ENCODE measurements at regions not wholly inside any gene's neighbourhood (a gene's known extent, or its start where the extent isn't known, plus 50 kb on each side); places are given as distances from the start of the nearest gene placed in this dataset.
"Not testable (repeated sequence)": the region's sequence is repeated elsewhere in the genome, so short reads cannot be mapped to it uniquely, and the experiment has no call there.

GRCh38 chr3:74839566-74839965, 225.1 kb upstream of the CNTN3 start:
- DNase-seq (ENCODE audit: low read depth, low spot score) = no peak
- no peaks in the 10 kb centered on the region for H3K9me3 Mint-ChIP-seq
- TF ChIP-seq, protein P1, sequence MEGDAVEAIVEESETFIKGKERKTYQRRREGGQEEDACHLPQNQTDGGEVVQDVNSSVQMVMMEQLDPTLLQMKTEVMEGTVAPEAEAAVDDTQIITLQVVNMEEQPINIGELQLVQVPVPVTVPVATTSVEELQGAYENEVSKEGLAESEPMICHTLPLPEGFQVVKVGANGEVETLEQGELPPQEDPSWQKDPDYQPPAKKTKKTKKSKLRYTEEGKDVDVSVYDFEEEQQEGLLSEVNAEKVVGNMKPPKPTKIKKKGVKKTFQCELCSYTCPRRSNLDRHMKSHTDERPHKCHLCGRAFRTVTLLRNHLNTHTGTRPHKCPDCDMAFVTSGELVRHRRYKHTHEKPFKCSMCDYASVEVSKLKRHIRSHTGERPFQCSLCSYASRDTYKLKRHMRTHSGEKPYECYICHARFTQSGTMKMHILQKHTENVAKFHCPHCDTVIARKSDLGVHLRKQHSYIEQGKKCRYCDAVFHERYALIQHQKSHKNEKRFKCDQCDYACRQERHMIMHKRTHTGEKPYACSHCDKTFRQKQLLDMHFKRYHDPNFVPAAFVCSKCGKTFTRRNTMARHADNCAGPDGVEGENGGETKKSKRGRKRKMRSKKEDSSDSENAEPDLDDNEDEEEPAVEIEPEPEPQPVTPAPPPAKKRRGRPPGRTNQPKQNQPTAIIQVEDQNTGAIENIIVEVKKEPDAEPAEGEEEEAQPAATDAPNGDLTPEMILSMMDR (conservative IDR thresholded peaks at IDR 0.05) = no peak
- no peaks in the 10 kb centered on the region for H3K27me3 Mint-ChIP-seq (ENCODE audit: low read depth)
- no peak overlapping the region for H3K27ac Mint-ChIP-seq (ENCODE audit: unreplicated experiment)
- H3K4me1 Mint-ChIP-seq = peaks cover 17% of the 10 kb centered on the region
- no peak overlapping the region for H3K4me3 Mint-ChIP-seq
- H3K36me3 Mint-ChIP-seq (ENCODE audit: low read depth) = no peaks in the 10 kb centered on the region

GRCh38 chr3:74832925-74833324, 218.5 kb upstream of the CNTN3 start:
- Mint-ChIP-seq H3K4me1 (peaks cover 9% of the 10 kb centered on the region), H3K9me3 (no peaks in the 10 kb centered on the region), H3K4me3 (no peak overlapping the region), H3K36me3 (ENCODE audit: low read depth) (no peaks in the 10 kb centered on the region), H3K27ac (ENCODE audit: unreplicated experiment) (no peak overlapping the region), H3K27me3 (ENCODE audit: low read depth) (no peaks in the 10 kb centered on the region)
- DNase-seq (ENCODE audit: low read depth, low spot score) = no peak
- TF ChIP-seq, protein P1 (conservative IDR thresholded peaks at IDR 0.05) = no peak

GRCh38 chr3:74830845-74831244, 216.4 kb upstream of the CNTN3 start:
- H3K36me3 Mint-ChIP-seq (ENCODE audit: low read depth); DNase-seq (ENCODE audit: low read depth, low spot score); H3K27me3 Mint-ChIP-seq (ENCODE audit: low read depth); H3K4me1 Mint-ChIP-seq; H3K9me3 Mint-ChIP-seq; H3K4me3 Mint-ChIP-seq: not testable (repeated sequence)
- H3K27ac Mint-ChIP-seq (ENCODE audit: unreplicated experiment) = peak overlapping the region; percentile 93

DNA sequence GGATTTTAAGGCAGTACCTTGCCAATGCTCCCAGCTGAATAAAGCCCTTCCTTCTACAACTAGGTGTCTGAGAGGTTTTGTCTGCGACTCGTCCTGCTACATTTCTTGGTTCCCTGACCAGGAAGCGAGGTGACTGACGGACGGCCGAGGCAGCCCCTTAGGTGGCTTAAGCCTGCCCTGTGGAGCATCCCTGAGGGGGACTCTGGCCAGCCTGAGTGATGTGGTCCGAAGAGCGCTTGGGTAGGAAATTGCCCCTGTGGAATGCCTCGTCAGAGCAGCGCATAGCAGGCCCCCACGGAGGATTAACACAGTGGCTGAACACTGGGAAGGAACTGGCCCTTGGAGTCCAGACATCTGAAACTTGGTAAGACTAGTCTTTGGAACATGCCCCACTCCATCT, 210.9 kb upstream of the CNTN3 start:
- H3K4me1 Mint-ChIP-seq; H3K9me3 Mint-ChIP-seq; DNase-seq (ENCODE audit: low read depth, low spot score); H3K27ac Mint-ChIP-seq (ENCODE audit: unreplicated experiment); H3K4me3 Mint-ChIP-seq; H3K36me3 Mint-ChIP-seq (ENCODE audit: low read depth); H3K27me3 Mint-ChIP-seq (ENCODE audit: low read depth): not testable (repeated sequence)

- TF ChIP-seq, protein P1 (conservative IDR thresholded peaks at IDR 0.05) = no peak
- DNase-seq (ENCODE audit: low read depth, low spot score) = no peak
- H3K9me3 Mint-ChIP-seq = peaks cover 13% of the 10 kb centered on the region
- no peak overlapping the region for H3K4me3 Mint-ChIP-seq
- H3K4me1 Mint-ChIP-seq = no peaks in the 10 kb centered on the region
- no peaks in the 10 kb centered on the region for H3K27me3 Mint-ChIP-seq (ENCODE audit: low read depth)
- peak overlapping the region; percentile 6 for H3K27ac Mint-ChIP-seq (ENCODE audit: unreplicated experiment)
- peaks cover 4% of the 10 kb centered on the region for H3K36me3 Mint-ChIP-seq (ENCODE audit: low read depth)
Measured at GRCh38 chr3:74824366-74824765, 209.9 kb upstream of the CNTN3 start.

GRCh38 chr3:74814181-74814580, 199.7 kb upstream of the CNTN3 start:
- H3K27me3 Mint-ChIP-seq (ENCODE audit: low read depth) = no peaks in the 10 kb centered on the region
- TF ChIP-seq, protein P1 (conservative IDR thresholded peaks at IDR 0.05) = no peak
- peaks cover 2% of the 10 kb centered on the region for H3K9me3 Mint-ChIP-seq
- no peaks in the 10 kb centered on the region for H3K36me3 Mint-ChIP-seq (ENCODE audit: low read depth)
- H3K4me1 Mint-ChIP-seq = no peaks in the 10 kb centered on the region
- no peak for DNase-seq (ENCODE audit: low read depth, low spot score)
- H3K27ac Mint-ChIP-seq (ENCODE audit: unreplicated experiment) = no peak overlapping the region
- H3K4me3 Mint-ChIP-seq = no peak overlapping the region

- peaks cover 5% of the 10 kb centered on the region for H3K9me3 Mint-ChIP-seq
- DNase-seq (ENCODE audit: low read depth, low spot score) = no peak
- H3K27ac Mint-ChIP-seq (ENCODE audit: unreplicated experiment) = no peak overlapping the region
- H3K4me3 Mint-ChIP-seq = no peak overlapping the region
- TF ChIP-seq, protein P1 (conservative IDR thresholded peaks at IDR 0.05) = no peak
- H3K36me3 Mint-ChIP-seq (ENCODE audit: low read depth) = no peaks in the 10 kb centered on the region
- H3K27me3 Mint-ChIP-seq (ENCODE audit: low read depth) = no peaks in the 10 kb centered on the region
- H3K4me1 Mint-ChIP-seq = peaks cover 5% of the 10 kb centered on the region
Measured at GRCh38 chr3:74812756-74813155, 198.3 kb upstream of the CNTN3 start.
